ENCODE measurements at regions not wholly inside any gene's neighbourhood (a gene's known extent, or its start where the extent isn't known, plus 50 kb on each side); places are given as distances from the start of the nearest gene placed in this dataset.

- Mint-ChIP-seq H3K27ac (ENCODE audit: low read depth) (no peak overlapping the region), H3K27me3 (no peaks in the 10 kb centered on the region), H3K4me1 (no peaks in the 10 kb centered on the region), H3K4me3 (no peak overlapping the region), H3K36me3 (ENCODE audit: insufficient read depth) (no peaks in the 10 kb centered on the region), H3K9me3 (no peaks in the 10 kb centered on the region)
- DNase-seq (ENCODE audit: low spot score in 2 of 2) (no peak), ATAC-seq (replicated peaks; ENCODE audit: extremely low read depth, poor library complexity, severe bottlenecking) (no peak)
Observed at GRCh38 chr13:81305928-81306327, 965.0 kb upstream of the SPRY2 start.

DNA sequence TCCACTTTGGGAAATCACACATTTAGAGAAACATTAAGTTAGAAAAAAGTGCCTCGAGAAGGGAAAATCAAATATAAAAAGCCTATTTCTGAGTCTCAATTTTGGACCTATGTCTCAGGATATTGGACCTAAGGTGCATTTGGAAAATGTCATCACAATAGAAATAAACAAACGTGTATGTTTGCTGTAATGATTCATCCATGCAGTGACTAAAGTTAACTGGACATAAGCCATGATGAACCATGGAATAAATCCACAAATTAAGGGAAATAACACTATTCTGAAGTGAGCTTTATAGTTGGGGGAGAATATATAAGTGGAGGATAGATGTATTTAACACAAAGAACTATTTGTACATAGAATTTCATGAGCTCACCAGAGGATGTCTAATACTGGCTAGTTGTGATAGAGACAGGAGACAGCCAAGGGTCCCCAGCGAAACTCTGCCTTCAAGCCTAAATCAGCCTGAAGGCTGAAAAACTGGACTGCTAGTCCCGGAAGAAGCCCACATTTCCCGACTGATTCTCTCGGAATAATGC is 963.3 kb upstream of the SPRY2 start:
- Mint-ChIP-seq H3K4me1 (no peaks in the 10 kb centered on the region), H3K4me3 (no peak overlapping the region), H3K36me3 (ENCODE audit: insufficient read depth) (no peaks in the 10 kb centered on the region), H3K9me3 (no peaks in the 10 kb centered on the region), H3K27ac (ENCODE audit: low read depth) (no peak overlapping the region), H3K27me3 (no peaks in the 10 kb centered on the region)
- DNase-seq (ENCODE audit: low spot score in 2 of 2) (no peak), ATAC-seq (replicated peaks; ENCODE audit: extremely low read depth, poor library complexity, severe bottlenecking) (no peak)

GRCh38 chr13:81302677-81303076 is 961.8 kb upstream of the SPRY2 start:
- Mint-ChIP-seq H3K4me1 (no peaks in the 10 kb centered on the region), H3K27ac (ENCODE audit: low read depth) (no peak overlapping the region), H3K27me3 (no peaks in the 10 kb centered on the region), H3K9me3 (no peaks in the 10 kb centered on the region), H3K4me3 (no peak overlapping the region), H3K36me3 (ENCODE audit: insufficient read depth) (no peaks in the 10 kb centered on the region)
- ATAC-seq (replicated peaks; ENCODE audit: extremely low read depth, poor library complexity, severe bottlenecking) = no peak
- DNase-seq (ENCODE audit: low spot score in 2 of 2) = no peak

- Mint-ChIP-seq H3K27me3 (no peaks in the 10 kb centered on the region), H3K4me3 (no peak overlapping the region), H3K9me3 (no peaks in the 10 kb centered on the region), H3K4me1 (no peaks in the 10 kb centered on the region), H3K36me3 (ENCODE audit: insufficient read depth) (no peaks in the 10 kb centered on the region), H3K27ac (ENCODE audit: low read depth) (no peak overlapping the region)
- ATAC-seq (replicated peaks; ENCODE audit: extremely low read depth, poor library complexity, severe bottlenecking) (no peak), DNase-seq (ENCODE audit: low spot score in 2 of 2) (no peak)
Observed at GRCh38 chr13:81302125-81302524, 961.2 kb upstream of the SPRY2 start.

- H3K27me3 Mint-ChIP-seq = no peaks in the 10 kb centered on the region
- ATAC-seq (replicated peaks; ENCODE audit: extremely low read depth, poor library complexity, severe bottlenecking) = no peak
- H3K9me3 Mint-ChIP-seq = peaks cover 9% of the 10 kb centered on the region
- no peak overlapping the region for H3K4me3 Mint-ChIP-seq
- no peaks in the 10 kb centered on the region for H3K4me1 Mint-ChIP-seq
- DNase-seq (ENCODE audit: low spot score in 2 of 2) = no peak
- no peaks in the 10 kb centered on the region for H3K36me3 Mint-ChIP-seq (ENCODE audit: insufficient read depth)
- no peak overlapping the region for H3K27ac Mint-ChIP-seq (ENCODE audit: low read depth)
Observed at GRCh38 chr13:81295177-81295576, 954.3 kb upstream of the SPRY2 start.

GRCh38 chr13:81293594-81294164 is 952.8 kb upstream of the SPRY2 start:
- H3K9me3 Mint-ChIP-seq = peaks cover 9% of the 10 kb centered on the region
- H3K36me3 Mint-ChIP-seq (ENCODE audit: insufficient read depth) = no peaks in the 10 kb centered on the region
- no peak overlapping the region for H3K27ac Mint-ChIP-seq (ENCODE audit: low read depth)
- ATAC-seq (replicated peaks; ENCODE audit: extremely low read depth, poor library complexity, severe bottlenecking) (no peak), DNase-seq (ENCODE audit: low spot score in 2 of 2) (no peak)
- H3K27me3 Mint-ChIP-seq = no peaks in the 10 kb centered on the region
- no peak overlapping the region for H3K4me3 Mint-ChIP-seq
- H3K4me1 Mint-ChIP-seq = no peaks in the 10 kb centered on the region

DNA sequence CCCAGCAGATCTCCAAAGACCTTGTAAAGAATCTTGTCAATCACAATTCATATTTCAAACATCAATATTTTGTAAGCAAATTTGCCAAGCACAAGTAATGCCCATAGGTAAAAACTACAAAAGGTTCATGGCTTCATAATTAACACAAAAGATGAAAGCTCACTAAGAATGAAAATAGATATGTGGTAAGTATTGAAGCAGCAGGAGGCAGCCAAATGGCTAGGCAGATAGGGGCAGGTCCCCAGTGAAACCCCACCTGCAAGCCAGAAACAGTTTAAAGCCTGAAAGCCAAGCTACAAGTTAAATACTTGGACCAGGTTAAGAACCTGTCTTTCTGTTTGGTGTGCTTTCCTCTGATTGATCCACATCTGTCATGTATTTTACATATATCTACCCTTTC is 942.6 kb upstream of the SPRY2 start:
- H3K27ac Mint-ChIP-seq (ENCODE audit: low read depth) = no peak overlapping the region
- H3K36me3 Mint-ChIP-seq (ENCODE audit: insufficient read depth) = no peaks in the 10 kb centered on the region
- H3K27me3 Mint-ChIP-seq = no peaks in the 10 kb centered on the region
- no peak overlapping the region for H3K4me3 Mint-ChIP-seq
- H3K9me3 Mint-ChIP-seq = peaks cover 16% of the 10 kb centered on the region
- ATAC-seq (replicated peaks; ENCODE audit: extremely low read depth, poor library complexity, severe bottlenecking) (no peak), DNase-seq (ENCODE audit: low spot score in 2 of 2) (no peak)
- no peaks in the 10 kb centered on the region for H3K4me1 Mint-ChIP-seq

- Mint-ChIP-seq H3K27ac (ENCODE audit: low read depth) (no peak overlapping the region), H3K9me3 (peaks cover 17% of the 10 kb centered on the region), H3K4me3 (no peak overlapping the region), H3K4me1 (no peaks in the 10 kb centered on the region), H3K36me3 (ENCODE audit: insufficient read depth) (no peaks in the 10 kb centered on the region), H3K27me3 (no peaks in the 10 kb centered on the region)
- DNase-seq (ENCODE audit: low spot score in 2 of 2) = no peak
- ATAC-seq (replicated peaks; ENCODE audit: extremely low read depth, poor library complexity, severe bottlenecking) = no peak
Observed at GRCh38 chr13:81283062-81283461, 942.1 kb upstream of the SPRY2 start.

DNA sequence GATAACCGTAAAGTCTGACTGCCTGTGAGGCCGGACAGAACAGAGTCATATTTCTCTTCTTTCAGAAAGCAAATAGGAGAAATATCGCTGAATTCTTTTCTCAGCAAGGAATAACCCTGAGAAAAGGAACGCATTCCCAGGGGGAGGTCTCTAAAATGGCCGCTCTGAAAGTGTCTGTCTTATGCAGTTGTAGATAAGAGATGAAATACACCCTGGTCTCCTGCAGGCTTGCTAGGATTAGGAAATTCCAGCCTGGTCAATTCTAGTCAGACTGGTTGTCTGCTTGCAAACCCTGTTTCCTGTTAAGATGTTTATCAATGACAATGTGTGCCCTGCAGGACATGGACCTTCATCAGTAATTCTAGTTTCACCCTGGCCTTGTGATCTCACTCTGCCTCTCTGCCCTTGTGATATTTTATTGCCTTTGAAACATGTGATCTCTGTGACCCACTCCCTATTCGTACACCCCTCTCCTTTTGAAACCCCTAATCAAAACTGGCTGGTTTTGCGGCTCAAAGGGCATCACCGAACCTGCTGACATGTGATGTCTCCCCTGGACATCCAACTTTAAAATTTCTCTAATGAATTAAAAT is 934.8 kb upstream of the SPRY2 start:
- Mint-ChIP-seq H3K4me1 (no peaks in the 10 kb centered on the region), H3K27ac (ENCODE audit: low read depth) (no peak overlapping the region), H3K36me3 (ENCODE audit: insufficient read depth) (no peaks in the 10 kb centered on the region), H3K4me3 (no peak overlapping the region), H3K27me3 (no peaks in the 10 kb centered on the region), H3K9me3 (peaks cover 36% of the 10 kb centered on the region)
- no peak for DNase-seq (ENCODE audit: low spot score in 2 of 2)
- no peak for ATAC-seq (replicated peaks; ENCODE audit: extremely low read depth, poor library complexity, severe bottlenecking)

- Mint-ChIP-seq H3K4me3 (no peak overlapping the region), H3K27me3 (no peaks in the 10 kb centered on the region), H3K36me3 (ENCODE audit: insufficient read depth) (peaks cover 2% of the 10 kb centered on the region)
Observed at GRCh38 chr13:81247711-81248110, 906.8 kb upstream of the SPRY2 start.

DNA sequence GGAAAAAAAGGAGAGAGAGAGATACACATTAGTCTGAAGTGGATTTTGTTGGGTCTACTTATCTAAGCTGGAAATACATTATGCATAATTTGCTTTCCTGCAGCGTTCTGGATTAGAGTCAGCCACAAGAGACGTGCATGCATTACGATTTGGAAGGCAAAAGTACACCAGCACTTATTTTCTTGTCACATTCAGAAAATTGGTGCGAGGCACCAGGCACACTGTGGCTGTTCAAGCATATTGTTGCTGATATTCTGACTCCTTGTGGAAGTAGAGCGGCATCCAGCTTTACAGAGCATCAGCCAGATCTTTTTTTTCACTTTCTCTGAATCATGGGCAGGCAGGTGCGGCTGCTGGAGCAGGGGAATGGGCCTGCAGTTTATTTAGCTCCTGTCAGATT is 905.6 kb upstream of the SPRY2 start:
- no peak overlapping the region for H3K27ac Mint-ChIP-seq (ENCODE audit: low read depth)
- H3K4me3 Mint-ChIP-seq = no peak overlapping the region
- no peak for DNase-seq (ENCODE audit: low spot score in 2 of 2)
- H3K9me3 Mint-ChIP-seq = peaks cover 14% of the 10 kb centered on the region
- no peaks in the 10 kb centered on the region for H3K27me3 Mint-ChIP-seq
- H3K4me1 Mint-ChIP-seq = no peaks in the 10 kb centered on the region
- no peak for ATAC-seq (replicated peaks; ENCODE audit: extremely low read depth, poor library complexity, severe bottlenecking)
- H3K36me3 Mint-ChIP-seq (ENCODE audit: insufficient read depth) = peaks cover 2% of the 10 kb centered on the region

More at GRCh38 chr13:81247711-81248110, 906.8 kb upstream of the SPRY2 start:
- Mint-ChIP-seq H3K27ac (ENCODE audit: low read depth) (no peak overlapping the region), H3K9me3 (peaks cover 6% of the 10 kb centered on the region), H3K4me1 (no peaks in the 10 kb centered on the region)
- no peak for ATAC-seq (replicated peaks; ENCODE audit: extremely low read depth, poor library complexity, severe bottlenecking)
- no peak for DNase-seq (ENCODE audit: low spot score in 2 of 2)

- no peaks in the 10 kb centered on the region for H3K4me1 Mint-ChIP-seq
- H3K36me3 Mint-ChIP-seq (ENCODE audit: insufficient read depth) = peaks cover 2% of the 10 kb centered on the region
- DNase-seq (ENCODE audit: low spot score in 2 of 2) = no peak
- H3K27me3 Mint-ChIP-seq = no peaks in the 10 kb centered on the region
- no peak for ATAC-seq (replicated peaks; ENCODE audit: extremely low read depth, poor library complexity, severe bottlenecking)
- H3K9me3 Mint-ChIP-seq = peaks cover 14% of the 10 kb centered on the region
- H3K27ac Mint-ChIP-seq (ENCODE audit: low read depth) = no peak overlapping the region
- no peak overlapping the region for H3K4me3 Mint-ChIP-seq
Observed at GRCh38 chr13:81244011-81244410, 903.1 kb upstream of the SPRY2 start.

DNA sequence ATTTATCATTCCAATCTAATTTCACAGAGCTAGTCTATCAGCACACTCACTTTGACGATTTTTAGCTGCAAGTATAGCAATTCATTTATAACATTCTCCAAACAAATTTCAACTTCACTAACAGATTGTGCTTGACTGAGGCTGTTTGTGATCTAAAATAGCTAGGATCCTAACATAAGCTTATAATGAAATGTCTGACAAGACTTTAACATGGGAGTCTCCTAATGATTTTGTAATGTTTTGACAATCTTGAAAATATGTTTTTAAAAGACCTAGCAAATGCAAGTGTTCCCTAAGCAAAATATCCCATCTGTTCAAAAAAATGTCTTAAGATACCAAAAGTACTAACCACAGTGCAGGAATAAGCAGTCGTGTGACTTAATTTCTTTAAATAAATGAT is 889.5 kb upstream of the SPRY2 start:
- H3K4me1 Mint-ChIP-seq = no peaks in the 10 kb centered on the region
- no peaks in the 10 kb centered on the region for H3K36me3 Mint-ChIP-seq (ENCODE audit: insufficient read depth)
- H3K27me3 Mint-ChIP-seq = no peaks in the 10 kb centered on the region
- H3K27ac Mint-ChIP-seq (ENCODE audit: low read depth) = no peak overlapping the region
- no peak for DNase-seq (ENCODE audit: low spot score in 2 of 2)
- H3K4me3 Mint-ChIP-seq = no peak overlapping the region
- no peak for ATAC-seq (replicated peaks; ENCODE audit: extremely low read depth, poor library complexity, severe bottlenecking)
- H3K9me3 Mint-ChIP-seq = peaks cover 10% of the 10 kb centered on the region
